MM.1S (cell line): ENCODE measurements at regions not wholly inside any gene's neighbourhood (a gene's known extent, or its start where the extent isn't known, plus 50 kb on each side); places are given as distances from the start of the nearest gene placed in this dataset.

ENCODE experiments used
- DNase-seq: peaks from one replicate; pipeline ENCODE4 v3.0.0-alpha.2; 2015
- H2AFZ ChIP-seq: fragments of 300-600 bp; sonication (generic); 2 replicates; pipeline ENCODE4 v1.6.0; 2016; ENCODE audit warnings: antibody characterized with exemption, low read length
- H3F3A ChIP-seq: fragments of 300-600 bp; sonication (generic); 2 replicates; pipeline ENCODE4 v1.6.1; 2016; ENCODE audit warnings: mild to moderate bottlenecking, antibody characterized with exemption, low read length, moderate library complexity, mixed read lengths; ENCODE audit not compliant: insufficient read depth
- H3K27ac ChIP-seq: fragments of 300-600 bp; sonication (generic); 2 replicates; pipeline ENCODE4 v1.5.1; 2016; ENCODE audit warnings: mild to moderate bottlenecking, low read length
- H3K27me3 ChIP-seq: fragments of 300-600 bp; sonication (generic); replicated peaks from 2 replicates; pipeline ENCODE4 v1.6.0; 2016; ENCODE audit warnings: low read length; ENCODE audit not compliant: insufficient read depth
- H3K36me3 ChIP-seq: fragments of 300-600 bp; sonication (generic); replicated peaks from 2 replicates; pipeline ENCODE4 v1.6.1; 2016; ENCODE audit warnings: mild to moderate bottlenecking, low read length, mixed read lengths; ENCODE audit not compliant: insufficient read depth
- H3K4me1 ChIP-seq: fragments of 300-600 bp; sonication (generic); 2 replicates; pipeline ENCODE4 v1.6.1; 2016; ENCODE audit warnings: low read length, mixed read lengths
- H3K4me2 ChIP-seq: fragments of 300-600 bp; sonication (generic); 2 replicates; pipeline ENCODE4 v1.6.0; 2016; ENCODE audit warnings: low read depth, low read length
- H3K4me3 ChIP-seq: fragments of 300-600 bp; sonication (generic); 2 replicates; pipeline ENCODE4 v1.5.1; 2016; ENCODE audit warnings: low read length, mixed read lengths
- H3K79me2 ChIP-seq: fragments of 300-600 bp; sonication (generic); 2 replicates; pipeline ENCODE4 v1.6.1; 2016; ENCODE audit warnings: mixed run types, low read length, mixed read lengths
- H3K9ac ChIP-seq: fragments of 300-600 bp; sonication (generic); 2 replicates; pipeline ENCODE4 v1.6.1; 2016; ENCODE audit warnings: low read length, mixed read lengths
- H3K9me2 ChIP-seq: fragments of 300-600 bp; sonication (generic); replicated peaks from 2 replicates; pipeline ENCODE4 v1.6.1; 2016; ENCODE audit warnings: mild to moderate bottlenecking, low read length, mixed read lengths; ENCODE audit not compliant: insufficient read depth
- H3K9me3 ChIP-seq: fragments of 300-600 bp; sonication (generic); replicated peaks from 2 replicates; pipeline ENCODE4 v1.6.1; 2016; ENCODE audit warnings: mild to moderate bottlenecking, low read length, mixed read lengths; ENCODE audit not compliant: insufficient read depth
- H4K20me1 ChIP-seq: fragments of 300-600 bp; sonication (generic); 2 replicates; pipeline ENCODE4 v1.6.1; 2016; ENCODE audit warnings: mild to moderate bottlenecking, low read length, moderate library complexity, mixed read lengths; ENCODE audit not compliant: insufficient read depth
- EZH2 ChIP-seq: fragments of 300-600 bp; sonication (generic); optimal IDR thresholded peaks from 2 replicates; pipeline ENCODE3; 2017; ENCODE audit warnings: low read depth, mild to moderate bottlenecking, antibody characterized with exemption, low read length, mixed read lengths
- EZH2phosphoT487 ChIP-seq: fragments of 300-600 bp; sonication (generic); IDR thresholded peaks from 2 replicates; pipeline ENCODE4 v1.6.1; 2018; ENCODE audit warnings: antibody characterized with exemption, low read length
- TF ChIP-seq, protein P1 (sequence below): fragments of 300-600 bp; sonication (generic); IDR thresholded peaks from 2 replicates; pipeline ENCODE4 v1.5.1; 2016; ENCODE audit warnings: antibody characterized with exemption, low read length, mixed read lengths

DNA sequence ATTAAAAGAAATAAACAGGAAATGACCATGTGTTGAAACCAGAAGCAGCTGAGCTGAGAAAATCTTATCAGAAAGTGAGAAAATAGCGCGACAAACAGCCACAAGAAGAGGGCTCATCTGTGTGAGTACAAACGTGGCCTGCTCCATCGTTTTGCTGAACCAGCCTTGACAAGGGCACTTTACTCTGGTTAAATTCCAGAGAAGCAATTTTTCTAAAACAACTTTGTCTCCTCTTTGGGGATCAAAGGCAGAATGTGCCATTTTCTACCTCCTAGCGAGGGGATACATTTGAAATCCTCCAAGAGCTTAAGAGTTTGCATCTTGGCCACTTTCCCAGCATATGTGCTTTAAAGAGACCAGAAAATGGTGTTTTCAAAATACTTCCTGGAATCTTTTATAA lies 51.3 kb upstream of the VIPR2 start:
- H3K36me3 ChIP-seq = no peaks in the 10 kb centered on the region
- peak overlapping the region; percentile 17 for H3K4me2 ChIP-seq
- peak overlapping the region; percentile 5; the same call in 1 of the 2 replicates for H2AFZ ChIP-seq
- no peaks in the 10 kb centered on the region for H3K79me2 ChIP-seq
- H3K4me3 ChIP-seq = no peak overlapping the region
- H3K4me1 ChIP-seq = peaks cover 30% of the 10 kb centered on the region
- peaks cover 28% of the 10 kb centered on the region for H3F3A ChIP-seq
- H3K9me3 ChIP-seq = no peaks in the 10 kb centered on the region
- H3K27me3 ChIP-seq = no peaks in the 10 kb centered on the region
- no peak overlapping the region for H3K9ac ChIP-seq
- TF ChIP-seq EZH2 = no peak
- TF ChIP-seq, protein P1, sequence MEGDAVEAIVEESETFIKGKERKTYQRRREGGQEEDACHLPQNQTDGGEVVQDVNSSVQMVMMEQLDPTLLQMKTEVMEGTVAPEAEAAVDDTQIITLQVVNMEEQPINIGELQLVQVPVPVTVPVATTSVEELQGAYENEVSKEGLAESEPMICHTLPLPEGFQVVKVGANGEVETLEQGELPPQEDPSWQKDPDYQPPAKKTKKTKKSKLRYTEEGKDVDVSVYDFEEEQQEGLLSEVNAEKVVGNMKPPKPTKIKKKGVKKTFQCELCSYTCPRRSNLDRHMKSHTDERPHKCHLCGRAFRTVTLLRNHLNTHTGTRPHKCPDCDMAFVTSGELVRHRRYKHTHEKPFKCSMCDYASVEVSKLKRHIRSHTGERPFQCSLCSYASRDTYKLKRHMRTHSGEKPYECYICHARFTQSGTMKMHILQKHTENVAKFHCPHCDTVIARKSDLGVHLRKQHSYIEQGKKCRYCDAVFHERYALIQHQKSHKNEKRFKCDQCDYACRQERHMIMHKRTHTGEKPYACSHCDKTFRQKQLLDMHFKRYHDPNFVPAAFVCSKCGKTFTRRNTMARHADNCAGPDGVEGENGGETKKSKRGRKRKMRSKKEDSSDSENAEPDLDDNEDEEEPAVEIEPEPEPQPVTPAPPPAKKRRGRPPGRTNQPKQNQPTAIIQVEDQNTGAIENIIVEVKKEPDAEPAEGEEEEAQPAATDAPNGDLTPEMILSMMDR = no peak
- no peak for TF ChIP-seq EZH2phosphoT487
- DNase-seq = peak; percentile 82
- no peaks in the 10 kb centered on the region for H4K20me1 ChIP-seq
- peak overlapping the region; percentile 76 for H3K27ac ChIP-seq
- H3K9me2 ChIP-seq = no peaks in the 10 kb centered on the region
